PFSK-1 (cell line): ENCODE measurements at regions not wholly inside any gene's neighbourhood (a gene's known extent, or its start where the extent isn't known, plus 50 kb on each side); places are given as distances from the start of the nearest gene placed in this dataset.

Experiments
- POLR2AphosphoS5 ChIP-seq: IDR thresholded peaks from 2 replicates; pipeline ENCODE4 v1.6.1; 2012; ENCODE audit warnings: low read depth, mild to moderate bottlenecking, control low read depth, low read length, moderate library complexity
- SIN3A ChIP-seq: IDR thresholded peaks from 2 replicates; pipeline ENCODE4 v1.6.1; 2012; ENCODE audit warnings: mild to moderate bottlenecking, low read length, moderate library complexity, borderline replicate concordance; ENCODE audit not compliant: insufficient read depth

DNA sequence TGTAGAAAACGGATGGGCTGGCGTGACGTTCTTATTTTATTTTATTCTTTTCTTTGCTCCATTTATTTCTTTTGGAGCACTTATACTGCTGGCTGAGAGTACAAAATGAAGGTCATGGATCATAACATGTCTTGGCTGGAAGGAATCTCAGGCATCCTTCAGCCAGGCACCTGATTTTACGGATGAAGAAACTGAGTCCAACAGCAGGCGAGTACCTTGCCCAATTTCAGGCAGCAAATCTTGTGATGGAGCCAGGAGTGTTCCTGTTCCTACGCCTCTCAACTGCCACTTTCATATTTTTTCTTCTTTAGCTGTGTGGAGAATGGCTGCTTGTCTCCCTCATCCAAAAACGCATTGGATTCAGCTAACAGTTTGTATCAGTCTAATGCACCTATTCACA is 332.1 kb upstream of the IGFBP7 start:
- TF ChIP-seq POLR2AphosphoS5 (no peak), SIN3A (no peak)
